22Rv1 (cell line): ENCODE measurements at regions not wholly inside any gene's neighbourhood (a gene's known extent, or its start where the extent isn't known, plus 50 kb on each side); places are given as distances from the start of the nearest gene placed in this dataset.

Source experiments
- CTCF ChIP-seq: fragments of 450-650 bp; IDR thresholded peaks from 2 replicates; pipeline ENCODE4 v1.5.1; 2017; ENCODE audit warnings: mild to moderate bottlenecking
- ZFX ChIP-seq: fragments of 450-650 bp; IDR thresholded peaks from 2 replicates; pipeline ENCODE4 v1.6.1; 2017; ENCODE audit warnings: antibody characterized with exemption, borderline replicate concordance

DNA sequence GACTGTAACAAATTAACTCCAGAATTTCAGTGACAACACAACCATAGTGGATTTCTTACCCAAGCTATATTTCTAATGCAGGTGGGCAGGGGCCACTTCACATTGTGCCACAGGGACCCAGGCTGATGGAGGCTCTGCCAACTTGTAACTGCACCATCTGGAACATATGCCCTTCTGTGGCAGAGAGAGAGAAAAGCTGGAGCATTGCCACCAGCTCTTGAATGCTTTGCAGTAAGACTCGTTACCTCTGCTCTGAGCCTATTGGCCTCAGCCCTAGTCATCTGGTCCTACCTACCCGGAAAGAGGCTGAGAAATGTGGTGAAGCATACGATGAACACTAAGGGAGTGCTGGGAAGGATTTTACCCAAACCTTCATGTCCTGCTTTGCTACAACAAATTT is 587.1 kb downstream of the ZNF385D start:
- TF ChIP-seq CTCF: no peak
- TF ChIP-seq ZFX: no peak
